Fibroblast of skin of back (primary cell): ENCODE measurements at regions not wholly inside any gene's neighbourhood (a gene's known extent, or its start where the extent isn't known, plus 50 kb on each side); places are given as distances from the start of the nearest gene placed in this dataset.
"Not testable (repeated sequence)": the region's sequence is repeated elsewhere in the genome, so short reads cannot be mapped to it uniquely, and the experiment has no call there.

ENCODE experiments used
- DNase-seq: peaks from one replicate; pipeline ENCODE4 v3.0.0-alpha.2; 2013

DNA sequence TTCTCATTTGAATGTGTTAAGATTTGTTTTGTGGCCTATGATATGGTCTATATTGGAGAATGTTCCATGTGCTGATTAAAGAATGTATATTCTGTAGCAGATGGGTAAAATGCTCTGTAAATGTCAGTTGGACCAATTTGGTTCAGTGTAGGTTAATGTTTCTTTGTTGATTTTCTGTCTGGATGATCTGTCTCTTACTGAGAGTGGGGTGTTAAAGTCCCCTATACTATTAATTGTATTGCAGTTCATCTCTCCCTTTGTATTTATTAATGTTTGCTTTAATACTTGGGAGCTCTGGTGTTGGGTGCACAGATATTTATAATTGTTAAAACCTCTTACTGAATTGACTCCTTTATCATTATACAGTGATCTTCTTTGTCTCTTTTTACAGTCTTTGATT is 584.5 kb downstream of the NUF2 start:
- no peak for DNase-seq

DNA sequence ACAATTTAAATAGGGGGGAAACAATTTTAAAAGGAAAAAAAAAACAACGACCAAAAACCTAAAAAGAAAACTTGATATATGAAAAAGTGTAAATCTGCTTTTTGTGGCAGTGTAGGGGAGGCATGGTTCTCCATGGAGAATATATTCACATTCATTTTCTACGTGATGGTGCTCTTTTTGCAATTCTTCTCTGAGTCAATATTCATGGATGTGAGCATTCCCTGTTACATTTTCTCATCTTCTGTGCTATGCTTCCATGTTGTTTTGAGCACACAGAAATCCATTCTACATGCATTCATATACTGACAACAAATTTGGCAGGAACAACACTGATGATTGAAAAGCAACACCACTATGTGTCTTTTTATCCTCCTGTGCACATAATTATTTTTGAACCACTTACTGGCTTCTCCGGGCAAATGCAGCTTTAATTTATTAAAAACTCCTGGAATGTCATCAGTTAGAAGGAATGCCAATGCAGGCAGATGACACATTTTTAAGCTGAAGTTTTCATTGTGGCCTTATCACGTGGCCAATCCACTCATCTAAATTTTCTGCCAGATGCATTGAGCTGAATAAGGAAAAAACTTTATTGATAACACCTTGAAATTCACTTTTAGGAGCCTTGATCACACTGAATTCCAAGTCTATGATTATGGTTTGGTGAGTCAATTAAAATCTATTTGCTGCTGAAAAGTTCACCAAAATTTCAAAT is 590.6 kb downstream of the NUF2 start:
- peak; percentile 69 for DNase-seq

DNA sequence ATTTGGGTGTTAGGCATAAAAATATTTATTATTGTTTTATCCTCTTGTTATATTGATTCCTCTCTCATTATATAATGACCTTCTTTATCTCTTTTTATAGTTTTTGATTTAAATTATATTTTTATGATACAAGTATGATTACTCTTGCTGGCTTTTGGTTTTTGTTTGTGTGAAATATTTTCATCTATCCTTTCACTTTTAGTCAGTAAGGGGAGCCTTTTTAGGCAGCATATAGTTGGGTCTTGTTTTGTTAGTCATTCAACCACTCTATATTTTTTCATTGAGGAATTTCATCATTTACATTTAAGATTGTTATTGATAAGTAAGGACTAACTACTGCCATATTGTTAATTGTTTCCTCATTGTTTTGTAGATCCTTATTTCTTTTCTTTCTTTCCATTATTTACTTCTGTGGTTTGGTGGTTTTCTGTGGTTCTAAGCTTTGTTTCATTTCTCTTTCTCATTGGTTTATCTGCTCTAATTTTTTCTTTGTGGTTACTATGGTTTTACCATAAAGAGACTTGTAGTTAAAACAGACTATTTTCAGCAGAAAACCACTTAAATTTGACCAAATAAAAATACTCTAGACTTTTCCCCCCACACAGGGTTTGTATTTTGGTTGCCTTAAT is 593.1 kb downstream of the NUF2 start:
- no peak for DNase-seq

DNA sequence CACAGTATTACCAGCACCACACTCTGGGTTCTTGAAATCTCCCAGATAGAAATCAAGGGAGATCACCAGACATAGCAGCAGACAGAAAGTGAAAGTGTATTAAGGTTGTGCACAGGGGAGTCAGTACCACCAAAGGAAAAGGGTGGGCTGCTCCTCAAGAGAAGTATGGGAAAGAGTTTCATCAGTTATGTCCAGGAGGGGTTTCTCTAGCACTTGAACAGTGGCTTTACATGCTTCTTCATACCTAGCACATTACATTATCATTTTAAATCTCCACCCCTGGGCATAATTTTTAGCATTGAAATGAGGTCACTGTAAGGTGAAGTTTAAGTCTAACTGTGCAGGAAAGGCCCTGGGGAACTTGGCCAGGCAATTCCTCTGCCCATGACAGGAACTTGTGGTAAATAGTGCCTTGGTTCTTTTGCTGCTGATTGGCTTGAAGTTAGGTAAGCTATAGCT is 601.0 kb downstream of the NUF2 start:
- no peak for DNase-seq

DNA sequence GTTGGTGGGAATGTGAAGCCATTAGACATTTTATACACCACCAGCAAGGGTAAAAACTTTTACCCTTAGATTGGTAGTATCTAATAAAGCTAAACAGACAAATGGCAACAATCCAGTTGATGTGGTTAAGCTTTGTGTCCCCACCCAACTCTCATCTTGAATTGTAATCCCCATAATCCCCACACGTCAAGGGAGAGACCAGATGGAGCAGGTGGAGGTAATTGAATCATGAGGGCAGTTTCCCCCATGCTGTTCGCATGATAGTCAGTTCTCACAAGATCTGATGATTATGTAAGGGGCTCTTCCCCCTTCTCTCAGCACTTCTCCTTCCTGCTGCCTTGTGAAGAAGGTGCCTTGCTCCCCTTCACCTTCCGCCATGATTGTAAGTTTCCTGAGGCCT is 602.3 kb downstream of the NUF2 start:
- DNase-seq: no peak

DNA sequence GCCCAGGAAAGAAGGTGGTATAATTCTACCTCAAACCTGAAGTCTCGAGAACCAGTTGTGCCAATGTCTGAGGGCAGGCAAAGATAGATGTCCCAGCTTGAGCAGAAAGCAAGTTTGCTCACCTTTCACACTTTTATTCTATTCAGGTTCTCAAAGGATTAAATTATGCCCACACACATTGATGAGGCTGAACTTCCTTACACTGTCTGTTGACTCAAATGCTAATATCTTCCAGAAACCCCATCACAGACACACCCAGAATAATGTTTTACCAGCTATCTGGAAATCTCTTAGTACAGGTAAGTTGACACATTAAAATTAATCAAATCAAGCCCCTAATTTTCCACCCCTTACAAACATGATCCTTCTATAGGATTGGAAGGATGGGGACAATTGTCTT is 605.7 kb downstream of the NUF2 start:
- DNase-seq: no peak

DNA sequence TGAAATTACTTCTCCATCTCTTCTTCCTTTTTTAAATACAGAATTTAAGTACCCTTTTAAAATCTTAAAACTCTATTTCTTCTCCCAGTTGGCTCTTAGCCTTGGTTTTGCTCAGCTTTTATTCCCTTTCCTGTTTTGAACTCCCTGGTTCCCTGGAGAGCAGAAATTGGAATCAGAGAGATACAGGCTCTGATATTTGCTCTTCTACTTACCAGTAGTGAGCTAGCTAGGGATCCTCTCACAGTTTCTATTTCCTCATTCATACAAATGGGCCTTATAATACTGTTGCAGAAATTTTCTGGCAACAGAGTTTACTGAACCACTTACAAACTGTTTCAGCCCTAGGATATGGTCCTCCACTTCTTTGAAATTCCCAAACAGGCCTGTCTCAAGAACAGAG is 606.3 kb downstream of the NUF2 start:
- no peak for DNase-seq

DNA sequence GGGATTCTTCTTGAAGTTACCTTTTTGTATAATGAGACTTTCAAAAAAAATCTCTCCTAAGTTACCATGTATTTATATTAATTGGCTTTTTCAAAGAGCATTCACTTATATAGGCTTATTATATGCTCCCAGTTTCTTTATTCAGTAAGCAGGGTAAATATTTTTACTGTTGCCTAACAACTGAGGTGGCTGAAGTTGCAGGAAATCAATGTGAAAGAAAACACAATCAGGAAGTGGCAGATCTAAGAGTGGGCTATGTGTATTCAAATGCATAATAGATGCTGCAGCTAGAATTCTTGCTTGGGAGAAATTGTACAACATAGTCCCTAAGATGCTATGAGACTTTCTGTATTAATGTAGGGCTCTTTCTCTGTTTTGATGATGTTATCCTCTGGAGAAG is 606.9 kb downstream of the NUF2 start:
- DNase-seq: no peak

DNA sequence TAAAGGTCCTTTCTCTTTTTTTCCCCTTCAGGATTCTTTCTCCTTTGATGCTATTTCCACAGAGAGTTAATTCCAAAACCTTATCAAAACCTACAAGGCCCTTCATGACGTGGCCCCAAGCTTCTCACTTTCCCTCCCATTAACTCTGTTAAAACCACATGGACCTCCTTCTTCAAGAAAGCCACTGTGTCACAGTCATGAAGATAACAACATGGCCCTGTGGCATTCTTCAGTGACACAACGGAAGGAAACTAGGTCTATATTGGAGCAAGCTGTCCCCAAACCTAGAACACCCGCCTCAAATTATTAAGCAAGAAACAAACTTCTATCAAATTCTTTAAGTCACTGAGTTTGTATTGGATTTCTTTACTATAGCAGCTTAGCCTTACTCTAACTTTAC is 611.1 kb downstream of the NUF2 start:
- DNase-seq: no peak

DNA sequence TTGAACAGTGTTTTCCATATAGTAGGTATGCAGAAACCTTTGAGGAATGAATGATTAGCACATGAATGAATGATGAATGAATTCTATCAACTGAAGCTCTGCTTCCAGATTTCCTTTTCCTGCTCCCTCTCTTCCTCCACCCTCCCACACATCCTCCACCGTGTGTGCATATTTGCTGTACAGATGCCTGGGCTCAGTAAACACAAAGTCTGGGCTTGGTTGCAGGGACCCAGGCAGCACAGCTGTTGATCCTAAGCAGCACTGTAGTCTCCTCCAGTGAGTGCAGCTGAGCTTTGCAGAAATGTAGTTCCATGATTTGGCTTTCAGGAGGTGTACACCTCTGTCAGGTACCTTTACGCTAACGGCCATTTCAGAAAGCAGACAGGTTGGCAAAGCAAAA is 611.7 kb downstream of the NUF2 start:
- DNase-seq: no peak

DNA sequence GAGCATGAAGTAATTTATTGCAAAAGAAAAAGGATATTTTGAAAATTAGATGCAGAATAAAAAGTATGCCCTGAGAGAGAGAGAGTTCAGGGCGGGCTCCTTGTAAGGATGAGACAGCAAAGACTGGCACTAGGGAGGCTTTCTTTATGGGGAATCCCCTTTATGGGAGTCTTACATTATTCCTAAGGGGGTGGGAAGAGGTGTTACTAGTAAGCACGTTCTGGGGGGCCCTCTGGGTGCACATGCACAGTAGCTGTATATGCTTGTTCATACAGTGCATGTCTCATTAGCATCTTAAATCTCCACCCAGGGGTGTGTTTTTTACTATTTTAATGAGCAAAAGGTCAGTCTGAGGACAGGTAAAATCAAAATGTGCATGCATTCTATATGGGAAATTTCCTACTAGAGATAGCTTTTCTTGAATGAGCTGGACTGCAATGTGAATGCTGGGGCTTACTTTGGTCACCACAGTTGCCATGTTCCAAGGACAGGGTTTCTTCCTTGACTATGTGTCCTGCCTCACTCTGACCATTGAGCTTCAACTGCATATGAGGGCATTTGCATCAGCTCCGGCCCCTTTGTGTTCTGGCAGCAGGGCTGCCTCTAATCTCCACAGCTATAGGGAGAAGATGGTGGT is 614.1 kb downstream of the NUF2 start:
- no peak for DNase-seq

DNA sequence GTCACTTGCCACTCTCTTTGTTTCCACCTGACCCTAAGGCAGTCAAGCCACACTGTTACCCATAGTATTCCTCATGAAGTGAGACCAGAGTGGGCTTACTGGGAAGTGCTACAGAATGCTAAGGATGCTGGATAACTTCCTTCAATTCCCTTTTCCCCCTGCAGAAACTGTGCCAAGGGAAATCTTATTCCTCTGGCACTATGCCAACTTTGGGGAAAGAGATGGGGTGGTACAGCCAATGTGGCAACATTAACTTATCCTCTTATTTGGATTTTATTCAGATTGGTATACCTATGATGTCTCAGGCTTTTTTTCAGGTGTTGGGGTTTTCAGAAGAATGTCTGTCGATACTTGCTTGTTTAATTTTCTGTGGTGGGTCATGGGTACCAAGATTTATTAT is 599.4 kb upstream of the PBX1 start:
- DNase-seq: no peak

DNA sequence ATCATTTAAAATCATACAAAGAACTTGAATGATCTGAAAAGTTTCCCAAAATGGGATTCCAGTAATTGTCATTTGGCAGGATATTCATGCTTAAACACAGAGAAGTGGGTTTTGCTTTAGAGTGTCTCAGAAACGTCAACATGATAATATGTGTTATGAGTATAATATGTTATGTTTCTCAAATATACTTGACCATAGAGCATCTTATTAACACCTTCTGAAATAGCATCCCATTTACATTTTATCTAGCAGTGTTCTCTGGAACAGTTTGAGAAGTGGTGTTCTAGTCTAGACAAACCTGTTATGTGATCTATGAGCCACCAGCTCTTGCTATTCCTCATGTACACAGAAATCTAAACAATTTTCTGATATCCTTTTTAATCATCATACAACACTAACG is 588.8 kb upstream of the PBX1 start:
- no peak for DNase-seq

DNA sequence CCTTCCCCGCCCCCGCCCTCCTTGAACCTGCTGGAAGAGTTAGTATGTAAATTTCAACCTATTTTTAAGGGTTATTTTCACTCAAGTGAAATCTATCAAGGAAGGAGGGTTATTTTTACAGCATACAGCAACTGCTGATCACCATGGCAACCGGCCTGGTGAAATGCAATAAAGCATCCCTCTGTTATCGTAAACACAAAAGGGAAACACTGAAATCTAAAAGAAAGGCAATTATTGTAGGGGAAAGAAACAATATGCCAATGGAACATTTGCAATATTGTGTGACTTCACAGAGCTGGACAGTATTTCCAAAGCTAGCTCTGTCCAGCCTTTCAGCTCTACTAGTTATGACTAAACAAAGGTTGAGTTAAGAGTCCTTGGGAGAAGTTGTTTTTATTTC is 588.3 kb upstream of the PBX1 start:
- no peak for DNase-seq

DNA sequence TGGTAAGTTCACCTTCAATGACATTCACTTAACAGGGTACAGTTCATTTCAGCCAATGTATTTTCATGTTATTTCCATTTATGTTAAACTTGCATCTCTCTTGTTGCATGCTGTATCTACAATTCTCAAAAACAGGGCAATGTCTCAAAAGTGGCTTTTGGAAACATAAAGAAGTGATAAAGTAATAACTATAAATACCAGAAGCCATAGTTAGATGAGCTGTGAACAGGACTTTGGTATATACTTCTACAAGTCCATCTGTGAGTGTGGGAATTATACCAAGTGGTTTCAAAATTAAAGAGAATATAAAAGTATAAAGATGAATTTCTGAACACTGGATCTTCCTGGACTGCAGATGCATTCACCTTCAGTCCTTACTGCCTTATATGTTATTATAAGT is 585.4 kb upstream of the PBX1 start:
- DNase-seq: no peak

DNA sequence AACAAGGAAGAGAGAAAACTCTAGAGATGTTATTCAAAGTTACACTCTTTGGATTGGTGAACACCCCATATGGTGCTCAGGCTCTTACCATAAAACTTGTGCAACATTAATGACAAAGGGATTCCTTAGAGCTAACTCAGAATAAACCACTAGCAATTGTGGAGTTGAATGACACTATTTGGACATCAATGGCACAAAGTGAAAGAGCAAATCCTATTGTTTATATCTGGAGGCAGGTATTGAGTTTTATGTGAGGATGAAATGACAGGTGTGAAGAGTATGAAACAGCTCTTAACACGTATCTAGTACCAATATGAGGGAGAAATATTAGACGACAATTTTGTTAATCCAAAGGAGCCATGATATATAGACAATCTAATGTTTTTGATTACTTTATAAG is 584.9 kb upstream of the PBX1 start:
- DNase-seq: no peak

DNA sequence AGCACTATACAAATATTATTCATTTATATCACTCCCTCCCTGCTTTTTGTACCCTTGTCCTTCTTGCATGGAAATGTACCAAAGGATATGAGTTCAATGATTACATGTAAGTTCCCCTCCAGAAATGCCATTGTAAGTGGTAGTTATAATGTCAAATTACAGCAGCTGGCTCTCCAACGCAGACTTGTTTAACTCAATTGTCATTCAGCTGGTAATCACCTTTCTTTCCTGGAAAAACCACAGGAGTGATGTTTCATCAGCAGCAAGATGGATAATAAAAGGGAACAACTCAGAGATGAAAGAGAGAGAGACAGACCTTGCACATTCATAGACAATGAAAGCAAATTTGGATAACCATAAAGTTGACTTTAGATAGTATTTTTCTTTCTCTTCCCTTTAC is 578.6 kb upstream of the PBX1 start:
- DNase-seq: no peak

DNA sequence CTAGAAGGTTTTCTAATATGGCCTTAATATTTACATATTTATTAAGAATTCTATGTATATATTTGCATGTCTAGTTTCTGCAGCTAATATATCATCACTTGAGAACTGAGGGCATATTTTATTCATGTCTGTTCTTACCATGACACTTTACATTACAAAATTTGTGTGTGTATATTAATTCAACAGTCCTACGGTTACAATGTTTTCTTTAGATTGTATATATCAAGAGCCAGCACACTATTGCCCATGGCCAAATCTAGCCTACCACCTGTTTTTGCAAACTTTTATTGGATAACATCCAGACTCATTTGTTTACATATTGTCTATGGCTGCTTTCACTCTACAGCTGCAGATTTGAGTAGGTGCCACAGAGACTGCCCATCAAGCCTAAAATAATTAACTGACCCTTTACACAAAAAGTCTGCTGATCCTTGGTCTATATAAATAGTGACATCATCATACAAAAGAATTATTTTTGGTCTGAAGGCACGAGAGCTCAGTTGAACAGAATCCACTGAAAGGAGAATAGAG is 577.4 kb upstream of the PBX1 start:
- DNase-seq: no peak

DNA sequence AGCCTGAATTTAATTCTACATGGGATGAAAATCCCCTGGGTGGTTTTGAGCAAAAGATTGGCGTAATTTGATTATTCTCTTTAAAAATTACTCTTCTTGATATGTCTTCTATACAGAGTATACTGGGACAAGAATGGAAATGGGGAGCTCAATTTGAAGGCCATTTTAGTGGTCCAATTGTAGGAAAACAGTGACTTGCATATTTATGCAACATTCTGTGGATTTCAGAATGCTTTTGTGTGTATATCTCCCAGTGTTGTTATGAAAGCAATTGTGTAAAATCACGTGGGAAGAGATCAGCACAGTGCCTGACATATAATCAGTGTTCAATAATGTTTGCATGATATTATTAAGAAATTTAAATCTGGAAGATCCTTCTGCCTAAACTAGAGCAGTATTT is 575.9 kb upstream of the PBX1 start:
- no peak for DNase-seq

DNA sequence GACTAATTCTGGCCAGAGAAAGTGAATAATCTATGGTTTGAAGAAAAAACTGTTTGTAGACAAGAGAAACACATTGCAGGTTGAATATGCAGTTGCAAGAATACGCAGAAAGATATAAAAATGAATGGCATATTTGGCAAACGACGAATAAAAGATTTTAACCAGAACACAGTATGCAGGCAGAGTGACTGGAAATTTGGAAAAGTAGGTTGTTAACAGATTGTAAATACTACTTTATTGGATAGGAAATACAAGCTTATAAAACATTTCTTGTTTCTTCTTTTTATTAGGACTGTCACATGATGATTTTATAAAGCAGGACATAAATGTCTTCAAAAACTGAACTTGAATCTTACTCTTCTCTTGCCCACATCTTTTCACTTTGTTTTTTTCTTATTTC is 573.3 kb upstream of the PBX1 start:
- no peak for DNase-seq

DNA sequence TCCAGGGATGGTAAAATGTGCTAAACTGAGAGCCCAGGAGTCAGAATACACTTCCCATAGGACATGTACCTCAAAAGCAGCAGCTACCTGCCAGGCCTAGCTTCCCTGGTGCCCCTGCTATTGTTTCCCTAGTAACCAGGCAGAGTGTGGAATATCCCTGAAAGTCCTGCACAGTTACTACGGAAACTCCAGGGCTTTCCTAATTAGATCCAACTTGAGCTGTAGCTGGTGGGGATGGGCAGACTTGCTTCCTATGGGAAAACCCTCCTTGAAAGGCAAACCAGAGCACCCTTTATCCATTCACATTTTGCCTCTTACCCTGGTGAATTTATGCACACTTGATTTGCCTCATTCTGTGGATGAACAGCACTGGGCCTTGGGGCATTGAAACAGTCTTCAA is 559.9 kb upstream of the PBX1 start:
- no peak for DNase-seq

DNA sequence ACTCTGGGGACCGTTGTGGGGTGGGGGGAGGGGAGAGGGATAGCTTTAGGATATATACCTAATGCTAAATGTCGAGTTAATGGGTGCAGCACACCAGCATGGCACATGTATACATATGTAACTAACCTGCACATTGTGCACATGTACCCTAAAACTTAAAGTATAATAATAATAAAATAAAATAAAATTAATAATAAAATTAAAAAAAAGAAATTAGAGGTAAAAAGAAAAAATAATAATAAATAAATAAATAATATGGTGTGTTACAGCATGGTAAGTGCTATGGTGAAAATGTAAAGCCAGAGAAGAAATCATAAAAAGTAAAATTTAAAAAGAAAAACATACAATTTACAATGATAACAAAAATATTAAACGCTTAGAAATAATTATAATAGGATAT is 552.8 kb upstream of the PBX1 start:
- DNase-seq: not testable (repeated sequence)

DNA sequence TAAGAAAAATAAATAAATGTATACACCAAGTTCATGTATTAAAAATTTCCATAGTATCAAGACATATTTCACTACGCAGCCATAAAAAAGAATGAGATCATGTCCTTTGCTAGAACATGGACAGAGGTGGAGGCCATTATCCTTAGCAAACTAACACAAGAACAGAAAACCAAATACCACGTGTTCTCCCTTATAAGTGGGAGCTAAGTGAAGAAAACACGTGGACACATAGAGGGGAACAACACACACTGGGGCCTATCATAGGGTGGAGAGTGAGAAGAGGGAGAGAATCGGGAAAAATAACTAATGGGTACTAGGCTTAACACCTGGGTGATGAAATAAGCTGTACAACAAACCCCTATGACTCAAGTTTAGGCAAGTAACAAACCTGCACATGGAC is 552.4 kb upstream of the PBX1 start:
- DNase-seq: no peak

DNA sequence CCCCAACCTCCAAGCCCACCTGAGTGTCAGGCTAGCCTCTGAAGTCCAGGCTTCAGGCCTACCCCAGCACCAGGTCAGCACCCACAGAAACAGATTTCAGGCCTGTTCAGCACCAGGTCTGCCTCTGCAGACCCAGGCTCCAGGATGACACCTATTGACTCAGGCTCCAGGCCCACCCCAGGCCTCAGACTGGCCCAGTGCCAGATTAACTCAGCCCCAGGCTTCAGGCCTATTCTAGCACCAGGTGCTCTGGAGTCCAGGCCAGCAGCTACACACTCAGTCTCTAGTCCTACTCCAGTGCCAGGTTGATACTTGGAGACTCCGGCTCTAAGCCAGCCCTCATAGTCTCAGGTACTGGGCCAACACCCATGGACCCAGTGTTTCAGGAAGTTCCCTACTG is 541.7 kb upstream of the PBX1 start:
- DNase-seq: no peak
